ENCODE measurements at regions not wholly inside any gene's neighbourhood (a gene's known extent, or its start where the extent isn't known, plus 50 kb on each side); places are given as distances from the start of the nearest gene placed in this dataset.

GRCh38 chr22:22754268-22754657, 109.8 kb downstream of the GGTLC2 start:
- Histone ChIP-seq H3K9me3 (ENCODE audit: low read length) (no peaks in the 10 kb centered on the region), H3K4me3 (ENCODE audit: low read length) (no peak overlapping the region), H3K27me3 (ENCODE audit: insufficient read depth, low read depth, low read length) (no peaks in the 10 kb centered on the region), H2AFZ (ENCODE audit: low read depth, low read length) (no peak overlapping the region), H3K4me2 (ENCODE audit: low read length) (no peak overlapping the region), H4K20me1 (ENCODE audit: insufficient read depth) (no peaks in the 10 kb centered on the region), H3F3A (ENCODE audit: insufficient read depth, low read length, poor library complexity, severe bottlenecking) (no peaks in the 10 kb centered on the region), H3K79me2 (replicated peaks; ENCODE audit: insufficient read depth, low read length) (no peaks in the 10 kb centered on the region), H3K9ac (ENCODE audit: low read length) (no peak overlapping the region), H3K9me2 (ENCODE audit: insufficient read depth, low read length) (no peaks in the 10 kb centered on the region), H3K36me3 (ENCODE audit: insufficient read depth, low read length) (no peaks in the 10 kb centered on the region), H3K27ac (ENCODE audit: low read length) (no peak overlapping the region)
- TF ChIP-seq POLR2AphosphoS5 (IDR thresholded peaks at IDR 0.05) (no peak), MXI1 (conservative IDR thresholded peaks at IDR 0.05; ENCODE audit: poor library complexity, severe bottlenecking) (no peak), EZH2 (IDR thresholded peaks at IDR 0.05; ENCODE audit: borderline replicate concordance, insufficient read depth, low read length, poor library complexity, severe bottlenecking) (no peak), EP300 (conservative IDR thresholded peaks at IDR 0.05; ENCODE audit: poor library complexity, severe bottlenecking) (no peak), REST (IDR thresholded peaks at IDR 0.05; ENCODE audit: borderline replicate concordance) (no peak), TAF1 (IDR thresholded peaks at IDR 0.05; ENCODE audit: low read depth) (no peak), SMC3 (conservative IDR thresholded peaks at IDR 0.05; ENCODE audit: poor library complexity) (no peak), RAD21 (conservative IDR thresholded peaks at IDR 0.05) (no peak), CTCF (IDR thresholded peaks at IDR 0.05; ENCODE audit: poor library complexity, severe bottlenecking) (no peak)

- no peaks in the 10 kb centered on the region for H4K20me1 ChIP-seq (ENCODE audit: insufficient read depth)
- no peak overlapping the region for H3K4me3 ChIP-seq (ENCODE audit: low read length)
- H3K79me2 ChIP-seq (replicated peaks; ENCODE audit: insufficient read depth, low read length): no peaks in the 10 kb centered on the region
- no peak overlapping the region for H3K9ac ChIP-seq (ENCODE audit: low read length)
- no peaks in the 10 kb centered on the region for H3K36me3 ChIP-seq (ENCODE audit: insufficient read depth, low read length)
- H3F3A ChIP-seq (ENCODE audit: insufficient read depth, low read length, poor library complexity, severe bottlenecking): no peaks in the 10 kb centered on the region
- H3K9me3 ChIP-seq (ENCODE audit: low read length): no peaks in the 10 kb centered on the region
- no peak for TF ChIP-seq EP300 (conservative IDR thresholded peaks at IDR 0.05; ENCODE audit: poor library complexity, severe bottlenecking)
- TF ChIP-seq MXI1 (conservative IDR thresholded peaks at IDR 0.05; ENCODE audit: poor library complexity, severe bottlenecking): no peak
- no peak for TF ChIP-seq CTCF (IDR thresholded peaks at IDR 0.05; ENCODE audit: poor library complexity, severe bottlenecking)
- no peak overlapping the region for H2AFZ ChIP-seq (ENCODE audit: low read depth, low read length)
- no peaks in the 10 kb centered on the region for H3K27me3 ChIP-seq (ENCODE audit: insufficient read depth, low read depth, low read length)
- H3K9me2 ChIP-seq (ENCODE audit: insufficient read depth, low read length): no peaks in the 10 kb centered on the region
- H3K4me2 ChIP-seq (ENCODE audit: low read length): no peak overlapping the region
- H3K27ac ChIP-seq (ENCODE audit: low read length): no peak overlapping the region
Measured at GRCh38 chr22:22754961-22755777, 110.8 kb downstream of the GGTLC2 start.

Measured in neural cell (in vitro differentiated cells).